WERI-Rb-1 (cell line): ENCODE measurements at regions not wholly inside any gene's neighbourhood (a gene's known extent, or its start where the extent isn't known, plus 50 kb on each side); places are given as distances from the start of the nearest gene placed in this dataset.
A peak's percentile ranks its signal among the peaks of the same experiment; 100 is the strongest.

Experiments
- DNase-seq: peaks from one replicate; pipeline ENCODE4 v3.0.0-alpha.2; 2020
- H3K27ac ChIP-seq: fragments of 250-450 bp; sonication (Bioruptor Pico); 2 replicates; pipeline ENCODE4 v1.5.1; 2020; ENCODE audit warnings: mild to moderate bottlenecking, moderate library complexity
- H3K27me3 ChIP-seq: fragments of 250-450 bp; sonication (Bioruptor Pico); 2 replicates; pipeline ENCODE4 v1.5.1; 2021; ENCODE audit warnings: mild to moderate bottlenecking, low read depth, moderate library complexity; ENCODE audit not compliant: insufficient read depth, severe bottlenecking
- H3K36me3 ChIP-seq: fragments of 250-450 bp; sonication (Bioruptor Pico); 2 replicates; pipeline ENCODE4 v1.5.1; 2020; ENCODE audit warnings: mild to moderate bottlenecking, moderate library complexity
- H3K4me3 ChIP-seq: 2 replicates; pipeline ENCODE4 v1.5.1; 2011; ENCODE audit warnings: low read depth, mild to moderate bottlenecking, control low read depth, low read length
- H3K9me3 ChIP-seq: fragments of 250-450 bp; sonication (Bioruptor Pico); 2 replicates; pipeline ENCODE4 v1.5.1; 2021; ENCODE audit warnings: mild to moderate bottlenecking, moderate library complexity; ENCODE audit not compliant: severe bottlenecking
- TF ChIP-seq, protein P1 (sequence below): IDR thresholded peaks from 2 replicates; pipeline ENCODE4 v1.5.1; 2011; ENCODE audit warnings: low read depth, mild to moderate bottlenecking, control low read depth, inconsistent platforms, low read length

DNA sequence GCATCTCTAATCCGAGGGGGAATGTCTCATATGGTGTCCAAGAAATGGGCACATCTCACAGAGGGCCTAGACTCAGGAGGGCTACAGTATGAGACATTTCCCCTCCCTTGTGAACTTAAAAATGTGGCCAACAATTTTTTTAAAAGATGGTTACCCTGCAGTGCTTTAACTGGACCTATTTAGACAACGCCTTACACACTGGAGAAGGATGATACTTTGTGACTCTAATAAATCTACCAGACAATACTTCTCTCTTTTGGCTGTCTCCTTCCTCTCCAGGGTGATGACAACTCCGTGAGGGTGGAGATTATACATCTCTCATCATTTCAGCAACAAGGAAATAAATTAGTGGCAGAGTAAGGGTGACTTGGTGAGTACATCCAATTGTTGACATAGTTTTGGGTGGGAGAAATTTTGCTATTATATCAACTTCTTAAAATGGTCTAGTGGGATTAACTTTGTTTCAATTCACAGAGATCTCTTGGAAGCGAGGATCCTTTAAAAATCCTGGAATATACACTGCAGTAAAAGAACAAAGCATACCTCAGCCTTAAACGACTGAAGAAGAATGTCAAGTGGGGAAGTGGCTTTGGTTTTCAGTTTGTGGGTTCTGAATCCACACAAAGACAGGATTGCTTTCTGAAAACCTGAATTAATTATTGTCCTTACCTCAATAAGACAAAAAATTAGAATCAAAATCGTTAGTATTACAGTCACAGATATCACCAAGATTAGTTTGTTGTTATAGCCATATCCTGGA is 89.8 kb downstream of the KPNA2 start:
- peaks cover 27% of the 10 kb centered on the region for H3K36me3 ChIP-seq
- TF ChIP-seq, protein P1, sequence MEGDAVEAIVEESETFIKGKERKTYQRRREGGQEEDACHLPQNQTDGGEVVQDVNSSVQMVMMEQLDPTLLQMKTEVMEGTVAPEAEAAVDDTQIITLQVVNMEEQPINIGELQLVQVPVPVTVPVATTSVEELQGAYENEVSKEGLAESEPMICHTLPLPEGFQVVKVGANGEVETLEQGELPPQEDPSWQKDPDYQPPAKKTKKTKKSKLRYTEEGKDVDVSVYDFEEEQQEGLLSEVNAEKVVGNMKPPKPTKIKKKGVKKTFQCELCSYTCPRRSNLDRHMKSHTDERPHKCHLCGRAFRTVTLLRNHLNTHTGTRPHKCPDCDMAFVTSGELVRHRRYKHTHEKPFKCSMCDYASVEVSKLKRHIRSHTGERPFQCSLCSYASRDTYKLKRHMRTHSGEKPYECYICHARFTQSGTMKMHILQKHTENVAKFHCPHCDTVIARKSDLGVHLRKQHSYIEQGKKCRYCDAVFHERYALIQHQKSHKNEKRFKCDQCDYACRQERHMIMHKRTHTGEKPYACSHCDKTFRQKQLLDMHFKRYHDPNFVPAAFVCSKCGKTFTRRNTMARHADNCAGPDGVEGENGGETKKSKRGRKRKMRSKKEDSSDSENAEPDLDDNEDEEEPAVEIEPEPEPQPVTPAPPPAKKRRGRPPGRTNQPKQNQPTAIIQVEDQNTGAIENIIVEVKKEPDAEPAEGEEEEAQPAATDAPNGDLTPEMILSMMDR, result no peak
- H3K27me3 ChIP-seq, result no peaks in the 10 kb centered on the region
- H3K27ac ChIP-seq, result no peak overlapping the region
- no peak for DNase-seq
- no peaks in the 10 kb centered on the region for H3K9me3 ChIP-seq
- H3K4me3 ChIP-seq, result no peak overlapping the region

DNA sequence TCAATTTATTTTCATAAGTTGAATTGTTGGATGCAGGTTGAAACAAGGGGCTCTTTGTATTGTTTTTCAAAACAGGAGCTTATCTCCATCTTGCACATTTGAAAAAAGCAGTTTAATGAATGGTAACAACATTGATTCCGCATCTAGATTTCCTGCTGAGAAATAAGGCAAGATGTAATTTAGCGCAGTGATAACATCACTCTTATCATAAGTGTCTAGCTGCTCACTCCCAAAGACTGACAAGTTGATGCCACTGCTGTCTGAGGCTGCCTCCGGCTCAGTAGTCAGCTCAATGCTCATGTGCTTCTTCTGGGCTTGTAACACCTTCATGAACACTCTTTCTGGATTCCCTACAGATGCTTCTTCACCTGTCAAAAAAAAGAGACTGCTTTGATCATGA is 92.4 kb downstream of the KPNA2 start:
- no peaks in the 10 kb centered on the region for H3K27me3 ChIP-seq
- TF ChIP-seq, protein P1, result no peak
- no peak overlapping the region for H3K27ac ChIP-seq

DNA sequence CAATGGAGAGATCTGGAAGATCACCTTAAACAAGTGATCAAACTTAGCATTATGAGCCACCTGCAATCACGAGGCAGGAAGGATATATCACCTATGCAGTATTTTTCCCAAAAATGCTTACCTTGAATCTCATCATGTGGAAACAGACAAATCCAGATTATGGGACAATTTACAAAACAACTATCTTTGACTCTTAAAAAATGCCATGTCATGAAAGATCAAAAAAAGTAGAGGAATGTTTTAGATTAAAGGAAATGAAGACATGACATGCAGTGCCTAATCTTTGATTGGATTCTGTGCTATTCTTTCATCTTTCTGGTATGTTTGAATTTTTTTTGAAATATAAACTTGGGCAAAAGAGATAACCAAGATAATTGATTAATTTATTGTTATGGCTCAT is 95.9 kb downstream of the KPNA2 start:
- H3K36me3 ChIP-seq, result peaks cover 11% of the 10 kb centered on the region
- no peak for DNase-seq
- TF ChIP-seq, protein P1, result no peak
- H3K9me3 ChIP-seq, result no peaks in the 10 kb centered on the region
- no peaks in the 10 kb centered on the region for H3K27me3 ChIP-seq
- H3K27ac ChIP-seq, result no peak overlapping the region
- no peak overlapping the region for H3K4me3 ChIP-seq

More for the DNA sequence above, 92.4 kb downstream of the KPNA2 start:
- Histone ChIP-seq H3K4me3 (no peak overlapping the region), H3K36me3 (peaks cover 16% of the 10 kb centered on the region), H3K9me3 (no peaks in the 10 kb centered on the region)
- DNase-seq, result no peak

DNA sequence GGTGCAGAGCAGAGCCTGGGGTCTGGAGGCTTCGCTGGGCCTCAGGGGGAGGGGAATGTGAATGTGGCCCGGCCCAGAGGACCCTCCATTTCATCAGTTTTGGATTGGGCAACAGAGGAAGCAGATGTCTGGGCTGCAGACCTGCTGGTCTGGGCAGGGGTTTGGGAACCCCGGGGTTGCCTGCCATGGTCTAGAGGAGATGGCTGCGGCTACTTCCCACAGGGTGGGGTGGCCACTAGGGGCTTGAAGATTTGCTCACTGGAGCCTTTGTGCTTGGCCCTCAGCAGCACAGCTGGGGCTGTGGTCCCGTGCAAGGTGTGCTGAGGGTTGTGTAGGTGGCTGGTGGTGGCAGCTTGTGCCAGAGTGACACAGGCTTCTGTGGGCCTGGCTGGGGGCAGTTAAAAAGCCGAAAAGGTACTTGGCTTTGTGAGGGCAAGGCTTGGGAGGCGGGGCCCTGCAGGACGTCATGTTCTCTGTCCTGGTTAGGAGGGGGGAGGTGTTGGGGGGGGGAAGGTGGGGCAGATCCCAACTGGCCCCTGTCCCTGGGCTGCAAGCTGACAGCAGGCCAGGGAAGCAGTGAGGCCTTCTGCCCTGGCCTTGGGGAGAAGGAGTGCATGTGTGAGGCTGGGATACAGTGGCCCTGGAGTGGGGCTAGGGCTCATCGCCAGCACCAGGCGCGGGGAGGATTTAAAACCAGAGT is 98.0 kb downstream of the KPNA2 start:
- TF ChIP-seq, protein P1, result peak; percentile 31; the same call in 1 of the 2 replicates
- H3K36me3 ChIP-seq, result peaks cover 6% of the 10 kb centered on the region

DNA sequence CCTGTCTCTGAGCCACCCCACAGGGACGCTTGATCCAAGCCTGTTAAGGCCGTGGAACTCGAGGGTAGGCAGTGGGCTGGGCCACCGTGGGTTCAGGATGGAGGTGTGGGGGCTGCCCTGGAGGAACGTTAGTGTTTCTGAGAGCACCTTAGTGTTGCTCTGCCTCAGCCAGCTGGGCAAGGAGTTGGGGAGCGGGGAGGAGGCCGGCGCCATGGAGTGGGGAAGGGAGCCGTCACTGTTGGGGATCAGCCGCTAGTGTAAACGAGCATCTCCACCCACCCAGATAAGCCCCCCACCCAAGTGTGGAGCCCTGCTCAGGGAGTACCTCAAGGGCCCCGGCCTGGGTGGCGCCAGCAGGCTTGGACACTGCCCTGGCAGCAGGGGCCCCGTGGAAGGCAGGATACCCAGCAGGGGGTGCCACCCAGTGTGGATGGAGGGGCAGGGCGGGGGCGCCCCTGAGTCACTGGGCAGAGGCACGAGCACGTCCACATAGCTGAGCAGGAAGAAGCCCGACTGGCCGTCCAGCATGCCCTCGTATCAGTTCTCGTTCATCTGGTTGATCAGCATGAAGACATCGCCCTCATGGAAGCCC is 98.6 kb downstream of the KPNA2 start:
- TF ChIP-seq, protein P1, result no peak
- no peak for DNase-seq
- Histone ChIP-seq H3K4me3 (no peak overlapping the region), H3K27me3 (no peaks in the 10 kb centered on the region), H3K27ac (no peak overlapping the region), H3K9me3 (no peaks in the 10 kb centered on the region), H3K36me3 (peaks cover 6% of the 10 kb centered on the region)

More for the DNA sequence above, 98.0 kb downstream of the KPNA2 start:
- DNase-seq, result no peak
- H3K27me3 ChIP-seq, result no peaks in the 10 kb centered on the region
- no peak overlapping the region for H3K27ac ChIP-seq
- H3K9me3 ChIP-seq, result no peaks in the 10 kb centered on the region
- no peak overlapping the region for H3K4me3 ChIP-seq
